ENCODE measurements at regions not wholly inside any gene's neighbourhood (a gene's known extent, or its start where the extent isn't known, plus 50 kb on each side); places are given as distances from the start of the nearest gene placed in this dataset.
"Not testable (repeated sequence)": the region's sequence is repeated elsewhere in the genome, so short reads cannot be mapped to it uniquely, and the experiment has no call there.

DNA sequence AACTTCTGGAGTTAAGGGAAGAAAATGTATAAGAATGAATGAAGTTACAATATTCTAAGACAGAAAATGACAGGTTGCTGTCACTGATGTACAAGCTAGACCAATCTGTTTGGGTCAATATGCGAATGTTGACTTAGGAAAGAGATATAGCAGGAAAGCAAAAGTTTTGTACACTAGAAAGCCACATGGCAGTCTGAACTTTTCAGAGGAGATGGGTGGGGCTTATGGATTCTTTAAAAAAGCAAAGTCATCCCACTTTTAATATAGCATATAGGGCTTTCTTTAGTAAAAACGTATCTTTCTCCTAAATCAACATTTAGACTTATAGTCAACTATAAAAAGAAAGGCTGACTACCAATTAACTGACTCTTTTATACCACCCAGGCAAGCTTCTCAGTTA, 381.2 kb downstream of the PTPRC start:
- no peak for TF ChIP-seq POLR2A (IDR thresholded peaks at IDR 0.05)
- no peak for TF ChIP-seq POLR2AphosphoS5 (IDR thresholded peaks at IDR 0.05; ENCODE audit: insufficient read depth in 1 of 2, low read depth in 1 of 2)
- TF ChIP-seq, protein P1, sequence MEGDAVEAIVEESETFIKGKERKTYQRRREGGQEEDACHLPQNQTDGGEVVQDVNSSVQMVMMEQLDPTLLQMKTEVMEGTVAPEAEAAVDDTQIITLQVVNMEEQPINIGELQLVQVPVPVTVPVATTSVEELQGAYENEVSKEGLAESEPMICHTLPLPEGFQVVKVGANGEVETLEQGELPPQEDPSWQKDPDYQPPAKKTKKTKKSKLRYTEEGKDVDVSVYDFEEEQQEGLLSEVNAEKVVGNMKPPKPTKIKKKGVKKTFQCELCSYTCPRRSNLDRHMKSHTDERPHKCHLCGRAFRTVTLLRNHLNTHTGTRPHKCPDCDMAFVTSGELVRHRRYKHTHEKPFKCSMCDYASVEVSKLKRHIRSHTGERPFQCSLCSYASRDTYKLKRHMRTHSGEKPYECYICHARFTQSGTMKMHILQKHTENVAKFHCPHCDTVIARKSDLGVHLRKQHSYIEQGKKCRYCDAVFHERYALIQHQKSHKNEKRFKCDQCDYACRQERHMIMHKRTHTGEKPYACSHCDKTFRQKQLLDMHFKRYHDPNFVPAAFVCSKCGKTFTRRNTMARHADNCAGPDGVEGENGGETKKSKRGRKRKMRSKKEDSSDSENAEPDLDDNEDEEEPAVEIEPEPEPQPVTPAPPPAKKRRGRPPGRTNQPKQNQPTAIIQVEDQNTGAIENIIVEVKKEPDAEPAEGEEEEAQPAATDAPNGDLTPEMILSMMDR (IDR thresholded peaks at IDR 0.05): no peak
- H3K27me3 ChIP-seq: no peaks in the 10 kb centered on the region
- H3K27ac ChIP-seq: no peak overlapping the region
- no peak for DNase-seq (ENCODE audit: extremely low spot score in 2 of 2)
- H3K4me3 ChIP-seq: no peak overlapping the region
- no peaks in the 10 kb centered on the region for H3K4me1 ChIP-seq
- H3K36me3 ChIP-seq: no peaks in the 10 kb centered on the region
- H3K9me3 ChIP-seq: no peaks in the 10 kb centered on the region
- intact Hi-C loops (cut with DNase I): no loop called here

DNA sequence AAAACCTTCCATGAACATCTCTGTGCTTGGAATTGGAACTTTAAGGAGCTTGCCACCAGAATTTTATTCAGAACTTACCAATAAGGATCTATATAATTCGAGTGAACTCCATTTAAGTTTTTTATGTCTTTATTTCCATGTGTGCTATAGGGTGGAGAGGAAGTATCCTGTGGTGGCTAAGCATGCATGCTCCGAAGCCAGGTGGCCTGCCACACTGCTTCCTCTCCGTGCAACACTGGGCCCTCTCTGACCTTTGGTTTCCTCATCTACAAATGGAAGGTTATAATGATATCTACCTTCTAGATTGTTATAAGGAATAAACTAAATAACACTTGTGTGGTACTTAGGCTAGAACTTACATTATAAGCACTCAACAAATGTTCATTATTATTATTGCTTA, 382.1 kb downstream of the PTPRC start:
- Histone ChIP-seq H3K9me3 (no peaks in the 10 kb centered on the region), H3K4me1 (no peaks in the 10 kb centered on the region), H3K27me3 (no peaks in the 10 kb centered on the region), H3K4me3 (no peak overlapping the region), H3K27ac (no peak overlapping the region), H3K36me3 (no peaks in the 10 kb centered on the region)
- intact Hi-C loops (cut with DNase I): no loop called here
- DNase-seq (ENCODE audit: extremely low spot score in 2 of 2): no peak
- no peak for TF ChIP-seq POLR2AphosphoS5 (IDR thresholded peaks at IDR 0.05; ENCODE audit: insufficient read depth in 1 of 2, low read depth in 1 of 2)
- TF ChIP-seq POLR2A (IDR thresholded peaks at IDR 0.05): no peak
- TF ChIP-seq, protein P1 (IDR thresholded peaks at IDR 0.05): no peak

DNA sequence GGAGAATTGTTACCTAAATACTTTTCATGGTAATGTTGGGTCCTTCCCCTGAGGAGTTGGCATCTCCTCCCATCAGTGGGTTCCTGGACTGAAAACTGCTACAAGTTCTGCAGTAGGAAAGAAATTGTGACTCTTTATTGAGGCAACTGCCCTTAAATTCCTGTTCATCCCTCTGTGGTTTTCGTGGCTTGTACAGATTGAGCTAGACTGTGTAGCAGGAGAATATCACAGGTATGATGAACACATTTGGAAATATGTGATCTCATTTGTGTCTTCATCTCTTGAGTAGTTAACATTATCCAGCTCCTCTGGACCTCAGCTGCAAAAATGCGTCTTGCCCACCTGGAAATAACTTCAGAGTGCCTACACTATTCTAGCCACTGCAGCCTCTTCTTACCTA, 390.6 kb downstream of the PTPRC start:
- no peaks in the 10 kb centered on the region for H3K36me3 ChIP-seq
- intact Hi-C loops (cut with DNase I): no loop called here
- no peak overlapping the region for H3K4me3 ChIP-seq
- no peaks in the 10 kb centered on the region for H3K27me3 ChIP-seq
- no peaks in the 10 kb centered on the region for H3K4me1 ChIP-seq
- TF ChIP-seq, protein P1 (IDR thresholded peaks at IDR 0.05): no peak
- TF ChIP-seq POLR2AphosphoS5 (IDR thresholded peaks at IDR 0.05; ENCODE audit: insufficient read depth in 1 of 2, low read depth in 1 of 2) (no peak), POLR2A (IDR thresholded peaks at IDR 0.05) (no peak)
- H3K27ac ChIP-seq: no peak overlapping the region
- DNase-seq (ENCODE audit: extremely low spot score in 2 of 2): no peak
- H3K9me3 ChIP-seq: no peaks in the 10 kb centered on the region

DNA sequence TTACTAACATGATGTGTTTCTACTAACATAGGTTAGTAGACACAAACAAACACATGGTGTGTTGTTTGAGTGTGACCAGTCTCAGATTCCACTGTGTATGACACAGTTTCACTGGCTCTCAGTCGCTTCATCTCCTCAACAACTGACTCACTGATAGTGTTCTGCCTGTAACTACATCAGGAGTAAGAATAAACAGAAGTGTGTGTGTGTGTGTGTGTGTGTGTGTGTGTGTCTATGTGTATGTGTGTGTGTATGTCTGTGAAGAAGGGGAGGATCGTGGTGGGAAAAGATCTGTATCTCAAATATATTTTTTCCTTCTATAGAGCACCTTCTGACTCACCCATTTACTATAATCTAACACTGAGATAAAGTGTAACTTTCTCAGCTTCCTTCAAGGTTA, 391.0 kb downstream of the PTPRC start:
- H3K27ac ChIP-seq: no peak overlapping the region
- H3K4me1 ChIP-seq: no peaks in the 10 kb centered on the region
- TF ChIP-seq, protein P1 (IDR thresholded peaks at IDR 0.05): no peak
- TF ChIP-seq POLR2AphosphoS5 (IDR thresholded peaks at IDR 0.05; ENCODE audit: insufficient read depth in 1 of 2, low read depth in 1 of 2) (no peak), POLR2A (IDR thresholded peaks at IDR 0.05) (no peak)
- no peak overlapping the region for H3K4me3 ChIP-seq
- no peaks in the 10 kb centered on the region for H3K27me3 ChIP-seq
- no peaks in the 10 kb centered on the region for H3K9me3 ChIP-seq
- no peak for DNase-seq (ENCODE audit: extremely low spot score in 2 of 2)
- no peaks in the 10 kb centered on the region for H3K36me3 ChIP-seq
- intact Hi-C loops (cut with DNase I): no loop called here

DNA sequence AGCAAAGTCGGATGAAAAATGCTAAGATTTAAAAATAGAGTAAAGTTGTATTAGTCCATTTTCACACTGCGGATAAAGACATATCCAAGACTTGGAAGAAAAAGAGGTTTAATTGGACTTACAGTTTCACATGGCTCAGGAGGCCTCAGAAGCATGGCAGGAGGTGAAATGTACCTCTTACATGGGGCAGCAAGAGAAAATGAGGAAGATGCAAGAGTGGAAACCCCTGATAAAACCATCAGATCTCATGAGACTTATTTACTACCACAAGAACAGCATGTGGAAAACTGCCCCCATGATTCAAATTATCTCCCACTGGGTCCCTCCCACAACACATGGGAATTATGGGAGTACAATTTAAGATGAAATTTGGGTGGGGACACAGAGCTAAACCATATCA, 391.7 kb downstream of the PTPRC start:
- H3K9me3 ChIP-seq; H3K4me1 ChIP-seq; H3K36me3 ChIP-seq; H3K27ac ChIP-seq; intact Hi-C loops (cut with DNase I); H3K4me3 ChIP-seq; DNase-seq (ENCODE audit: extremely low spot score in 2 of 2); H3K27me3 ChIP-seq: not testable (repeated sequence)

DNA sequence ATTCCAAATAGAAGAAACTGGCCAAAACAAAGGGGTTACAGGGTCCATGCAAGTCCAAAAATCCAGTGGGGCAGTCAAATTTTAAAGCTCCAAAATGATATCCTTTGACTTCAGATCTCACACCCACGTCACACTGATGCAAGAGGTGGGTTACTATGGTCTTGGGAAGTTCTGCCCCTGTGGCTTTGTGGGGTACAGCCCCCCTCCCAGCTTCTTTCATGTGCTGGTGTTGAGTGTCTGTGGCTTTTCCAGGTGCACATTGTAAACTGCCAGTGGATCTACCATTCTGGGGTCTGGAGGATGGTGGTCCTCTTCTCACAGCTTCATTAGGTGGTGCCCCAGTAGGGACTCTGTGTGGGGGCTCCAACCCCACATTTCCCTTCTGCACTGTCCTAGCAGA, 392.3 kb downstream of the PTPRC start:
- H3K9me3 ChIP-seq; DNase-seq (ENCODE audit: extremely low spot score in 2 of 2); H3K27ac ChIP-seq; H3K27me3 ChIP-seq; H3K4me1 ChIP-seq; H3K36me3 ChIP-seq; intact Hi-C loops (cut with DNase I); H3K4me3 ChIP-seq: not testable (repeated sequence)

DNA sequence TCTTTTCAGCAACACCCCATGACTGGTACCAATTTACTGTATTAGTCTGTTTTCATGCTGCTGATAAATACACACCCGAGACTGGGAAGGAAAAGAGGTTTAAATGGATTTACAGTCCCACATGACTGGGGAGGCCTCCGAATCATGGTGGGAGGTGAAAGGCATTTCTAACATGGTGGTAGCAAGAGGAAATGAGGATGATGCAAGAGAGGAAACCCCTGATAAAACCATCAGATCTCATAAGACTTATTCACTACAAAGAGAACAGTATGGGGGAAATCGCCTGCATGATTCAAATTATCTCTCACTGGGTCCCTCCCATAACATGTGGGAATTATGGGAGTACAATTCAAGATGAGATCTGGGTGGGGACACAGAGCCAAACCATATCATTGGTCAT, 393.6 kb downstream of the PTPRC start:
- intact Hi-C loops (cut with DNase I); H3K36me3 ChIP-seq; H3K27me3 ChIP-seq; H3K4me1 ChIP-seq; DNase-seq (ENCODE audit: extremely low spot score in 2 of 2); H3K4me3 ChIP-seq; H3K27ac ChIP-seq; H3K9me3 ChIP-seq: not testable (repeated sequence)

Measured in vagina (tissue), 2 donors.